Testis (tissue), 2 donors: ENCODE measurements at regions not wholly inside any gene's neighbourhood (a gene's known extent, or its start where the extent isn't known, plus 50 kb on each side); places are given as distances from the start of the nearest gene placed in this dataset.

ENCODE experiments used
- POLR2A ChIP-seq: fragments of 450-650 bp; IDR thresholded peaks from one replicate; pipeline ENCODE4 v1.6.1; 2017; ENCODE audit warnings: antibody characterized with exemption, mild to moderate bottlenecking, moderate library complexity
- TF ChIP-seq, protein P1 (sequence below), 3 experiments: fragments of 450-650 bp in 2 of 3; fragments of 200-600 bp in 1 of 3; sonication (generic) in 1 of 3; IDR thresholded peaks; one replicate each; pipeline ENCODE4 v1.5.1; 2016 to 2019; ENCODE audit warnings: antibody characterized with exemption in 3 of 3, mild to moderate bottlenecking in 2 of 3, moderate library complexity in 1 of 3

DNA sequence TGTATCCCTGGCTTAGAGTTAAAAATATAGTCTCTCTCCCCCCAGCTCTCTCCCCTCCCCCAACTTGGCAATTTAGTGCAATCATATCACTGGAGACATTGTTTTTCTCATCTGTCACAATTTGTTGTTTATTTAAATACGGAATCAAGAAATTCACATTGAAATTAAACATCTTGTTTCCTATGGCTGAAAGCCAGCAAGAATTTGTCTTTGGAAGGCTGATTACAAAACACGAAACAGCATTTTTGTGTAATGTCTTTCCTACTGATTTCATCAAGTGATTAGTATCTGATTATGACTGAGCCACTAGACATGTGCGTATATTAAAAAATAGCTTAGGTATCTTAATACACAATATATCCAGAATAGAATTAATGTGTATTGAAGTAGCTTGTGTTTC, 119.7 kb downstream of the LYPLAL1 start:
- TF ChIP-seq, protein P1, sequence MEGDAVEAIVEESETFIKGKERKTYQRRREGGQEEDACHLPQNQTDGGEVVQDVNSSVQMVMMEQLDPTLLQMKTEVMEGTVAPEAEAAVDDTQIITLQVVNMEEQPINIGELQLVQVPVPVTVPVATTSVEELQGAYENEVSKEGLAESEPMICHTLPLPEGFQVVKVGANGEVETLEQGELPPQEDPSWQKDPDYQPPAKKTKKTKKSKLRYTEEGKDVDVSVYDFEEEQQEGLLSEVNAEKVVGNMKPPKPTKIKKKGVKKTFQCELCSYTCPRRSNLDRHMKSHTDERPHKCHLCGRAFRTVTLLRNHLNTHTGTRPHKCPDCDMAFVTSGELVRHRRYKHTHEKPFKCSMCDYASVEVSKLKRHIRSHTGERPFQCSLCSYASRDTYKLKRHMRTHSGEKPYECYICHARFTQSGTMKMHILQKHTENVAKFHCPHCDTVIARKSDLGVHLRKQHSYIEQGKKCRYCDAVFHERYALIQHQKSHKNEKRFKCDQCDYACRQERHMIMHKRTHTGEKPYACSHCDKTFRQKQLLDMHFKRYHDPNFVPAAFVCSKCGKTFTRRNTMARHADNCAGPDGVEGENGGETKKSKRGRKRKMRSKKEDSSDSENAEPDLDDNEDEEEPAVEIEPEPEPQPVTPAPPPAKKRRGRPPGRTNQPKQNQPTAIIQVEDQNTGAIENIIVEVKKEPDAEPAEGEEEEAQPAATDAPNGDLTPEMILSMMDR (IDR thresholded peaks at IDR 0.05): no peak
- no peak for TF ChIP-seq POLR2A
